ENCODE measurements at regions not wholly inside any gene's neighbourhood (a gene's known extent, or its start where the extent isn't known, plus 50 kb on each side); places are given as distances from the start of the nearest gene placed in this dataset.

DNA sequence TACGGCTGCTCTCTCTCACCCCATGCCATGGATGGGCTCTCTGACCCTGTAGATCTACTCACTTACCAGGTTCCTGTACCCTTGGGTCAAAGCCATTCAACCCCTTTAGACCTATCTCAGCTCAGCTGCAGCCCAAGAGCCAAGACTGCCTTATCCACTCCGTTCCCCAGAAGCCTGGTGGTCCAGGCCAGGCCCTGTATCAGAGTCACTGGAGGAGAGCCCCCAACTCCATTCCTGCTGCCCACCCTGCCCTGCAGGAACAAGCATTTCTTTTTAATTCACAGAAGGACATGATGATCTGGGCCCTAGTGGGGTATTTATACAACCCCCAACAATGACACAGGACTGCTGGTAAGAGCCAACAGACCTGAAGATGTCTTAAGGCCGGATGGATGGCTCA is 76.8 kb downstream of the AIPL1 start:
- TF ChIP-seq CTCF (IDR thresholded peaks at IDR 0.05; ENCODE audit: extremely low read depth in 1 of 2, insufficient read depth in 1 of 2, low read depth in 1 of 2, low read length in 2 of 2) (no peak), POLR2A (IDR thresholded peaks at IDR 0.05; ENCODE audit: low read depth, low read length) (no peak), MYC (IDR thresholded peaks at IDR 0.05; ENCODE audit: low read depth, low read length) (no peak), EZH2 (IDR thresholded peaks at IDR 0.05; ENCODE audit: borderline replicate concordance, low read depth, low read length, severe bottlenecking) (no peak), MAX (IDR thresholded peaks at IDR 0.05; ENCODE audit: insufficient read depth, insufficient read length) (no peak), GATA2 (IDR thresholded peaks at IDR 0.05; ENCODE audit: insufficient read depth, insufficient read length, low read depth, low read length) (no peak), POLR2AphosphoS5 (IDR thresholded peaks at IDR 0.05; ENCODE audit: insufficient read depth, low read depth, low read length) (no peak), JUN (IDR thresholded peaks at IDR 0.05; ENCODE audit: borderline replicate concordance, insufficient read depth, insufficient read length, low read depth) (no peak)
